ENCODE measurements at regions not wholly inside any gene's neighbourhood (a gene's known extent, or its start where the extent isn't known, plus 50 kb on each side); places are given as distances from the start of the nearest gene placed in this dataset.
A peak's percentile ranks its signal among the peaks of the same experiment; 100 is the strongest.

GRCh38 chr2:120574620-120575019 lies 161.0 kb upstream of the GLI2 start:
- Histone ChIP-seq H3K9ac (ENCODE audit: low read length) (no peak overlapping the region), H3K27ac (ENCODE audit: low read length) (no peak overlapping the region), H3K9me2 (replicated peaks; ENCODE audit: low read length) (no peaks in the 10 kb centered on the region), H3K4me2 (ENCODE audit: low read length) (no peak overlapping the region), H3K27me3 (ENCODE audit: low read length) (no peaks in the 10 kb centered on the region), H3K79me2 (ENCODE audit: low read length) (no peaks in the 10 kb centered on the region), H3K4me1 (ENCODE audit: insufficient read depth, low read length) (peaks cover 8% of the 10 kb centered on the region; the same call in 1 of the 2 replicates), H3F3A (ENCODE audit: low read length, unreplicated experiment) (no peaks in the 10 kb centered on the region), H4K20me1 (ENCODE audit: low read length) (no peaks in the 10 kb centered on the region), H3K9me3 (ENCODE audit: low read length) (no peaks in the 10 kb centered on the region), H3K36me3 (ENCODE audit: low read depth, low read length) (no peaks in the 10 kb centered on the region), H2AFZ (ENCODE audit: low read length) (no peak overlapping the region), H3K4me3 (ENCODE audit: low read length) (no peak overlapping the region)
- no TSS peak for BruUV-seq (replicated peaks)
- no peak for TF ChIP-seq EZH2 (IDR thresholded peaks at IDR 0.05; ENCODE audit: low read length, unreplicated experiment)
- ChIA-PET POLR2A (ENCODE audit: unreplicated experiment) (interaction anchor here (0.6 kb wide), 1 partner anchor 228 kb away, joined by 3 read pairs; no protein-coding TSS in a partner anchor), CTCF (no interaction called here)
- ATAC-seq (no peak), DNase-seq (no peak)
- intact Hi-C loops (cut with micrococcal nuclease) = no loop called here

GRCh38 chr2:120575966-120576365 lies 159.7 kb upstream of the GLI2 start:
- no peaks in the 10 kb centered on the region for H3K36me3 ChIP-seq (ENCODE audit: low read depth, low read length)
- no peaks in the 10 kb centered on the region for H3F3A ChIP-seq (ENCODE audit: low read length, unreplicated experiment)
- ChIA-PET CTCF (no interaction called here), POLR2A (ENCODE audit: unreplicated experiment) (interaction anchor here (0.6 kb wide), 1 partner anchor 102 kb away, joined by 4 read pairs; no protein-coding TSS in a partner anchor)
- H4K20me1 ChIP-seq (ENCODE audit: low read length) = no peaks in the 10 kb centered on the region
- no peak overlapping the region for H3K4me3 ChIP-seq (ENCODE audit: low read length)
- no peak overlapping the region for H3K9ac ChIP-seq (ENCODE audit: low read length)
- H2AFZ ChIP-seq (ENCODE audit: low read length) = no peak overlapping the region
- TF ChIP-seq EZH2phosphoT487 (IDR thresholded peaks at IDR 0.05; ENCODE audit: borderline replicate concordance, low read length) (no peak), EZH2 (IDR thresholded peaks at IDR 0.05; ENCODE audit: low read length, unreplicated experiment) (no peak), CTCF (conservative IDR thresholded peaks at IDR 0.05; ENCODE audit: low read depth, low read length) (no peak)
- H3K9me3 ChIP-seq (ENCODE audit: low read length) = no peaks in the 10 kb centered on the region
- H3K9me2 ChIP-seq (replicated peaks; ENCODE audit: low read length) = no peaks in the 10 kb centered on the region
- H3K27me3 ChIP-seq (ENCODE audit: low read length) = no peaks in the 10 kb centered on the region
- no TSS peak for BruUV-seq (replicated peaks)
- no peak for DNase-seq
- intact Hi-C loops (cut with micrococcal nuclease) = no loop called here
- H3K27ac ChIP-seq (ENCODE audit: low read length) = no peak overlapping the region
- H3K4me2 ChIP-seq (ENCODE audit: low read length) = no peak overlapping the region
- ATAC-seq = no peak
- H3K79me2 ChIP-seq (ENCODE audit: low read length) = no peaks in the 10 kb centered on the region
- H3K4me1 ChIP-seq (ENCODE audit: insufficient read depth, low read length) = peaks cover 6% of the 10 kb centered on the region; the same call in 1 of the 2 replicates

- ATAC-seq (peak; percentile 46), DNase-seq (peak; percentile 10)
- ChIA-PET POLR2A (ENCODE audit: unreplicated experiment) (no interaction called here), CTCF (no interaction called here)
- Histone ChIP-seq H3K36me3 (ENCODE audit: low read depth, low read length) (no peaks in the 10 kb centered on the region), H3K9me2 (replicated peaks; ENCODE audit: low read length) (no peaks in the 10 kb centered on the region), H4K20me1 (ENCODE audit: low read length) (no peaks in the 10 kb centered on the region), H3K4me2 (ENCODE audit: low read length) (peak overlapping the region; percentile 56), H3K9me3 (ENCODE audit: low read length) (no peaks in the 10 kb centered on the region), H2AFZ (ENCODE audit: low read length) (peak overlapping the region; percentile 53; the same call in 1 of the 2 replicates), H3K9ac (ENCODE audit: low read length) (no peak overlapping the region), H3K27me3 (ENCODE audit: low read length) (no peaks in the 10 kb centered on the region), H3K4me1 (ENCODE audit: insufficient read depth, low read length) (no peaks in the 10 kb centered on the region), H3K4me3 (ENCODE audit: low read length) (peak overlapping the region; percentile 42; the same call in 1 of the 2 replicates), H3F3A (ENCODE audit: low read length, unreplicated experiment) (no peaks in the 10 kb centered on the region), H3K27ac (ENCODE audit: low read length) (no peak overlapping the region), H3K79me2 (ENCODE audit: low read length) (no peaks in the 10 kb centered on the region)
- intact Hi-C loops (cut with micrococcal nuclease) = no loop called here
- no peak for TF ChIP-seq EZH2phosphoT487 (IDR thresholded peaks at IDR 0.05; ENCODE audit: borderline replicate concordance, low read length)
- no peak for TF ChIP-seq CTCF (conservative IDR thresholded peaks at IDR 0.05; ENCODE audit: low read depth, low read length)
- no peak for TF ChIP-seq EZH2 (IDR thresholded peaks at IDR 0.05; ENCODE audit: low read length, unreplicated experiment)
- BruUV-seq (replicated peaks) = no TSS peak
Observed at GRCh38 chr2:120576509-120577474, 158.9 kb upstream of the GLI2 start.

All from PC-3 (cell line).